ENCODE measurements at regions not wholly inside any gene's neighbourhood (a gene's known extent, or its start where the extent isn't known, plus 50 kb on each side); places are given as distances from the start of the nearest gene placed in this dataset.

GRCh38 chr2:7607441-7608173 is 690.4 kb downstream of the RNF144A start:
- no peak overlapping the region for H3K4me3 ChIP-seq
- DNase-seq, result no peak
- H3K36me3 ChIP-seq, result no peaks in the 10 kb centered on the region
- H3K27me3 ChIP-seq, result no peaks in the 10 kb centered on the region
- no peaks in the 10 kb centered on the region for H3K9me3 ChIP-seq
- no peaks in the 10 kb centered on the region for H3K4me1 ChIP-seq
- intact Hi-C loops (cut with DNase I), result no loop called here
- TF ChIP-seq CTCF (IDR thresholded peaks at IDR 0.05) (no peak), POLR2A (IDR thresholded peaks at IDR 0.05) (no peak)
- 60 to 68% methylated on average over 6 to 8 of the region's 8 CpGs for WGBS, 2 donors
- no peak overlapping the region for H3K27ac ChIP-seq

DNA sequence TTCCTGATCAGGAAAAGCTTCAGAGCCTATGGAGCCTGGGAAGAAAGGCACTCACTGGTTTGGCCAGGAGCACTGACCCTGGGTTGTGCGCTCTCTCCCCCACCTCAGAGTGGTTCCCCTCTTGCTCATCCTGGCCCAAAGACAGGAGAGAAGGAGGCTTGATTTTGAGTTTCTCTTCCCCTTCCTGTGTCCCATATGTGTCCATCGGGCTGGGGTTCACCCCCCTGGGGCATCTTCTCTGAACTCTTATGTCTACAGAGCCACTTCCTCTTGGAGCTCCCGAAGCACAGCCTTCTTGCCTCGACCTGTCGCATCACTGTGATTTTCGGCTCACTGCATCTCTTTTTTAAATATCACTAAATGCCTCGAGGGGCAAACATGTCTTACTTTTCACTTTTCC is 692.3 kb downstream of the RNF144A start:
- no peak for DNase-seq
- no peak overlapping the region for H3K4me3 ChIP-seq
- peaks cover 0 to 7% (median 0%) of the 10 kb centered on the region in 4 donors for H3K27me3 ChIP-seq
- TF ChIP-seq CTCF (IDR thresholded peaks at IDR 0.05) (no peak), POLR2A (IDR thresholded peaks at IDR 0.05) (no peak)
- H3K27ac ChIP-seq, result no peak overlapping the region
- no peaks in the 10 kb centered on the region for H3K9me3 ChIP-seq
- H3K4me1 ChIP-seq, result no peaks in the 10 kb centered on the region
- intact Hi-C loops (cut with DNase I), result no loop called here
- no peaks in the 10 kb centered on the region for H3K36me3 ChIP-seq
- WGBS, 2 donors, result 46 to 51% methylated on average over 6 to 7 of the region's 7 CpGs

DNA sequence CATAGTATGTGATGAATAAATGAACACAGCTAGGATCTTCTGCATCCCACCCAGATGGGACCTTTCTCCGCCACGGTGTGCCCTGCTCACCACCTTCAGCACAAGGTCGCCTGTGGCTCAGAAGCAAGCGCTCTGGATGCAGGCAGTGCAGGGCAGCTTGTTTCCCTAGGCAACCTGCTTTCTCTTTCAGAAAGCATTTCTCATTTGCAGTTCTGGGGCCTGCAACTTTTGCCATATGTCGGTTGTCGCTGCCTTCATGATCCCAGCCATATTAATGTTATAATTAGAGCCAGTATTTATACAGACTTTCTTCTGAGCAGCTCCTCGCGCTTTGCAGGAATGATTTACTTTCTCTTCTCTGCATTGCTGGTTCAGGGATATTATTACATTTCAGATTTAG is 692.8 kb downstream of the RNF144A start:
- no peak for DNase-seq
- TF ChIP-seq CTCF (IDR thresholded peaks at IDR 0.05), result no peak
- no peak for TF ChIP-seq POLR2A (IDR thresholded peaks at IDR 0.05)
- H3K27me3 ChIP-seq, result peaks cover 0 to 7% (median 0%) of the 10 kb centered on the region in 4 donors
- intact Hi-C loops (cut with DNase I), result no loop called here
- H3K36me3 ChIP-seq, result no peaks in the 10 kb centered on the region
- H3K4me1 ChIP-seq, result no peaks in the 10 kb centered on the region
- H3K4me3 ChIP-seq, result no peak overlapping the region
- WGBS, 2 donors, result 78 to 79% methylated on average over 8 of the region's 8 CpGs
- H3K9me3 ChIP-seq, result no peaks in the 10 kb centered on the region
- H3K27ac ChIP-seq, result no peak overlapping the region

DNA sequence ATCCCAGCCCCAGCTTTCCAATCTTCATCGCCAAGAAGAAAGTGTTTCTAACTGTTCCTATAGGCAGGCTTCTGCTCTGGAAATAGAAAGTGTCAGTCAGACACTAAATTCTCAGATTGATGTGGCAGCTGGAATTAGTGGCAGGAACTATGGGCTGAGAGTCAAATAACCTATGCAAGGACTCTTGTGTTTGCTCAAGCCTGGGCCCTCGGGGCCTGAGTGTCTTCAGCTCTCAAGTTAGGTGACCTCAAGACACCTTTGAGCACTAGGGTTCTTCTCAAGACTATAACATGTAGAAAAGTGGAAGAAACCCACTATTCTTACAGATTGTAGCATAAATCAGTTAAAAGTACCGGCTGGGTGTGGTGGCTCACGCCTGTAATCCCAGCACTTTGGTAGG is 694.5 kb downstream of the RNF144A start:
- intact Hi-C loops (cut with DNase I), result no loop called here
- Histone ChIP-seq H3K27ac (no peak overlapping the region), H3K36me3 (no peaks in the 10 kb centered on the region), H3K4me1 (no peaks in the 10 kb centered on the region), H3K9me3 (no peaks in the 10 kb centered on the region), H3K4me3 (no peak overlapping the region), H3K27me3 (peaks cover 0 to 7% (median 0%) of the 10 kb centered on the region in 4 donors)
- 25 to 29% methylated on average over 1 to 3 of the region's 4 CpGs for WGBS, 2 donors
- DNase-seq, result no peak
- no peak for TF ChIP-seq POLR2A (IDR thresholded peaks at IDR 0.05)
- TF ChIP-seq CTCF (IDR thresholded peaks at IDR 0.05), result no peak

DNA sequence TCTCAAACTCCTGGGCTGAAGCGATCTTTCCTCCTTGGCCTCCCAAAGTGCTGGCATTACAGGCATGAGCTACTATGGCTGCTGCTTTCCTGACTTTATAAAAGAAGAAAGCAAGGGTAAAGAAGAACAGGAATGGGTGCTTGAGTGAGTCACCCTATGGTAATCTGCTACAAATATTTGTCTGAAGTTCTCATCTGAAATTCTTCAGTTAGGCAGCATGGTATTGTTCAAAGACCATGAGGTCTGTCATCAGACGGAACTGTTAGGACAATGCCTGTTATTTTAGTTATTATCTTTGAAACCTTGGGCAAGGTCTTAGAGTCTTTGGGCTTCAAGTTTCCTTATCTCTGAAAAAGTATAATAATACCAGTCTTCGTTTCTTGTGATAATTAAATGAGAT is 695.8 kb downstream of the RNF144A start:
- no peaks in the 10 kb centered on the region for H3K4me1 ChIP-seq
- TF ChIP-seq POLR2A (IDR thresholded peaks at IDR 0.05), result no peak
- no peak for TF ChIP-seq CTCF (IDR thresholded peaks at IDR 0.05)
- H3K9me3 ChIP-seq, result no peaks in the 10 kb centered on the region
- H3K27ac ChIP-seq, result no peak overlapping the region
- H3K36me3 ChIP-seq, result no peaks in the 10 kb centered on the region
- H3K4me3 ChIP-seq, result no peak overlapping the region
- intact Hi-C loops (cut with DNase I), result no loop called here
- peaks cover 0 to 7% (median 0%) of the 10 kb centered on the region in 4 donors for H3K27me3 ChIP-seq
- no peak for DNase-seq
- 47 to 57% methylated on average over 2 to 3 of the region's 3 CpGs for WGBS, 2 donors
